T-helper 2 cell (primary cell): ENCODE measurements at regions not wholly inside any gene's neighbourhood (a gene's known extent, or its start where the extent isn't known, plus 50 kb on each side); places are given as distances from the start of the nearest gene placed in this dataset.
"Not testable (repeated sequence)": the region's sequence is repeated elsewhere in the genome, so short reads cannot be mapped to it uniquely, and the experiment has no call there.

ENCODE experiments used
- DNase-seq, 5 experiments: peaks; one replicate each; pipeline versions ENCODE4 v3.0.0 to v3.0.0-alpha.2; 2012 to 2022

DNA sequence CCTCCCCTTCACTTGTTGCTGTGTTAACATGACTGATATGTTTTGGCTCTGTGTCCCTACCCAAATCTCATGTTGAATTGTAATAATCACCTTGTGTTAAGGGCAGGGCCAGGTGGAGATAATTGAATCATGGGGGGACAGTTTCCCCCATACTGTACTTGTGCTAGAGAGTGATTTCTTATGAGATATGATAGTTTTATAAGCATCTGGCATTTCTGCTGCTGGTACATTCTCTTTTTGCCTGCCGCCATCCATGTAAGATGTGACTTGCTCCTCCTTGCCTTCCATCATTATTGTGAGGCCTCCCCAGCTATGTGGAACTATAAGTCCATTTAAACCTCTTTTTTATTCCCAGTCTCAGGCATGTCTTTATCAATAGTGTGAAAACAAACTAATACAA lies 185.0 kb downstream of the TBX18 start:
- no peak for DNase-seq

- DNase-seq: no peak
Measured at GRCh38 chr6:84576029-84576428, 188.4 kb downstream of the TBX18 start.

- DNase-seq: peak in 1 of 5 experiments; percentile 62
Measured at GRCh38 chr6:84575264-84575663, 189.1 kb downstream of the TBX18 start.

DNA sequence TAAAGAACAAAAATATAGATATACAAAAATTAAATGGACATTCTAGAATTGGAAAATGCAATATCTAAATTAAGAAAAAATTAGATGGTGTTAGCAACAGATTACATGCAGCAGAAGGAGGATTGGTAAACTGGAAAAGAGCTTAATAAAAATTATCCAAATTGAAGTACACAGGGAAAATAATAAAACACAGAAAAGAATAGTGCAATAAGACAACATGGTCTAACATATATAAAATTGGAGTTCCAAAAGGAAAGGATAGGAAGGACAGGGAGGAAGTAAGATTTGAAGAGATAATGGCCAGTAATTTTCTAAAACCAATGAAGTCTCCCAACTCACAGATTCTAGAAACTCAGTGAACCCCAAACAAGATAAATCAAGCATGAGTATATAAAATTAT lies 194.5 kb downstream of the TBX18 start:
- no peak for DNase-seq

DNA sequence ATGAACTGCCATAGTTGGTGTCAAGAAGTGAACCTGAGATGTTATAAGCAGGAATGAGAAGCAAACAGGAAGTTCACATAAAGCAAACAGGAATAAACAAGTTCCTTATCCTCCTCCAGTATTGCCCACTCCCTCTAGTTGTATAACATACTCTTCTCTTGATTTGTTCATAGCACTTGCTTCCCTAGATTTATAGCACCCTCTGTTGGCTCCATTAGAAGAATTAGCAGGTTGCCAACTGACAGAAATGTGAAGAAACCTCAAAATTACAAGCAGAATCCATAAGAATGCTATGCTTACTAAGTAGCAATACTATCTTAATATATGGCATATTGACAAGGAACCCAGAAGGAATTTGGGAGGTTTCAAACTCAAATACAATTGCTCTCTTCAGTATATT lies 195.4 kb downstream of the TBX18 start:
- DNase-seq: no peak

DNA sequence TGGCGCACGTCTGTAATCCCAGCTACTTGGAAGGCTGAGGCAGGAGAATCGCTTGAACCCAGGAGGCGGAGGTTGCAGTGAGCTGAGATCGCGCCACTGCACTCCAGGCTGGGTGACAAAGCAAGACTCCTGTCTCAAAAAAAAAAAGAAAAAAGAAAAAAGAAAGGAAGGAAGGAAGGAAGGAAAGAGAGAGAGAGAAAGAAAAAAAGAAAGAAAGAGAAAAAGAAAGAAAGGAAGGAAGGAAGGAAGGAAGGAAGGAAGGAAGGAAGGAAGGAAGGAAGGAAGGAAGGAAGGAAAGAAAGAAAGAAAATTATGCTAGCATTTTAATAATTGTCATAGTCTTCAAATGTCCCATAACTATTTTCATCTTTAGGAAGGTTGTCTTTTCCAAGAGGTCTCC lies 198.7 kb downstream of the TBX18 start:
- DNase-seq: not testable (repeated sequence)

DNA sequence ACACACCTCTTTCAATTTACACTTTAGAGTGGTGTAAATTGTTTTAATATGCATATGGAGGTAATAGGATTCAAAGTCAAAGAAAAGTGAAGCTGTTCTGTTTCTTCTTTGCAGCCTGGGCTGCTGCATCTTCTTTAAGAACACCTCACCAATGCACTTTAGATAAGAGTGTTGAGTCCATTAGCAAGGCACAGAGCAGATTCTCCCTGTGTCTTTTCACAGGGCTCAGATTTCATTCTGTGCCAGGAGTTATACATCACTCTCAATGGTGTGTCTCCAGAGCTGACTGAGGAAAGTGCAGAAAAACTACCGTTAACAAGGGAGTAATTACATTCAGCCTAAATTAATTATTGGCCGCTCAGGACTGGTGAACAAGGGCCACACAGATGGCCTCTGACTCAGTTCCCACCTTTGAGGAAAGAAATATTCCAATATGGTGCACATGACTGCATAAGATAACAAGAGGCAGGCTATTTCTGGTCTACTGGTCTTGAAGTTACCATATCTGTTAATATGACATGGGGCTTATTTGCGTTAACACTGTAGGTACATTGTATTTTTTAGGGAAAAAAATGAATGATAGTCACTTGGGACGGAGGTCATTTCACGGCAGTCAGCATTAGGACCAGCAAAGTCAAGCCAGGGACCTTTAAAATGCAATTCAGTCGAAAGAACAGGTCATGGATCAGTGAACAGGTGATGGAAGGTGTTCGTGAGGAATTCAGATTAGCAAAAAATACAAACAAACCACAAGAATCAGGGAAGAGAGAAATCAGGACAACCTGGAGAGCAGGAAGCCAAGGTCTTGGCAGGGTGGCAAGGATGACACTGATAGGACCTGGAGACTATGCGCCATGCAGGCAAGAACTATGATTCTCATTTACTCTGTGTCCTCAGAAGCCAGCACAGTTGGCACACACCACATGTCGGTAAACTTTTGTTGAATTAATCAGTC lies 203.7 kb downstream of the TBX18 start:
- DNase-seq: no peak

- DNase-seq: no peak
Measured at GRCh38 chr6:84556541-84557335, 207.7 kb downstream of the TBX18 start.

GRCh38 chr6:84554706-84555105 lies 209.7 kb downstream of the TBX18 start:
- DNase-seq: no peak

DNA sequence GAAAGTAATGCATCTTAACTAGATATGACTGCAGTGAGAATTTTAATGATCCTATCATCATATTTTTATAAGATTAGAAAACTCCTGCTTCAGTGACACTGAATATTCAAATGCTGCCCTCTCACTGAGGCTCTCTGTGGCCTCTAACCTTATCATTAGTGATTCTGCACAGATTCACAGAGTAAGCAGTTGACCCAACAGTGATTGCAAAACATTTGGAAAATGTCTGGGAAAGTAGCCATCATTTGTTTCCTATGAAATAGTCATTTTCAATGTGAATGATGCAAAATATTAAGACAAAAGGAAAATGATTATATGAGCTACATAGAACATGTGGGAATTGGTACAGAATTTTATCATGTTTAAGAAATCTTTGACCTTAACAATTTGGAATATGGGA lies 210.3 kb downstream of the TBX18 start:
- no peak for DNase-seq

- DNase-seq: no peak
Measured at GRCh38 chr6:84553527-84553926, 210.9 kb downstream of the TBX18 start.

- DNase-seq: no peak
Measured at GRCh38 chr6:84551797-84552196, 212.6 kb downstream of the TBX18 start.

DNA sequence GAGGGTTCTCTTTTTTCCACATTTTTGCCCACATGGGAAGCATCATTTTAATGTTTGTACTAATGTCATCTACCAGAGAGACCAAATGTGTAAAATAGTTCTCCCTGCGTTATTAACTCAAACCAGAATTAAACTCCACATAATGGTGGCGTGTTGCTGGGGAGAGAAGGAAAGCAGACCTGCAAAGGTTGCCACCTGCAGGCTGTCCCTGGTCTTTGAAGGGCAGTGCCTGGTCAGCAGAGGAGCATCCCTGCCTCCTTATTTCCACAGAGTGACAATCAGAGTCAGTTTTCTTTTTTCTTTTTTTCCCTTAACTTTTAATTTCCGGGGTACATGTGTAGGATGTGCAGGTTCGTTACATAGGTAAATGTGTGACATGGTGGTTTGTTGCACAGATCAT lies 214.5 kb downstream of the TBX18 start:
- DNase-seq: no peak

DNA sequence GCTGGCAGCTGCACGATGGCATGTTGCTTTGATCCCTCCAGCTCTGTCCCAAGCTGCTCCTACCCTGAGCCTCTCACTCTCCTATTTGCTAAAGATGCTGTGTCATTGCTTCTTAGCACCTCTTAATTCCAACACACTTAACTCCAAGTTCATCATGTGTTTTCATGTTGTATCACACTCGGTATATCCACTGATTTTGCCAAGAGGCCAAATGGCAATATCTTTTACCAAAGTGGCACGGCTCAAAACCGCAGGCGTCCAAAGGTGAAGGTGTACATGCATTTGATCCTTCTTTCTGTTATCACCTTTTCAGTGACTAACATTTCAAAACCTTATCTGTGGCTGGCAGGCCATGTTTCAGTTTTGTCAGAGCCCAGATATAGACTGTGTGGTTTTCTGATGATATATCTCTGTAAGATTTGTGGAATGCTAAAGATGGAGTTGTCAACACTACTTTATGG lies 217.0 kb downstream of the TBX18 start:
- no peak for DNase-seq

GRCh38 chr6:84546427-84546914 lies 217.9 kb downstream of the TBX18 start:
- no peak for DNase-seq

DNA sequence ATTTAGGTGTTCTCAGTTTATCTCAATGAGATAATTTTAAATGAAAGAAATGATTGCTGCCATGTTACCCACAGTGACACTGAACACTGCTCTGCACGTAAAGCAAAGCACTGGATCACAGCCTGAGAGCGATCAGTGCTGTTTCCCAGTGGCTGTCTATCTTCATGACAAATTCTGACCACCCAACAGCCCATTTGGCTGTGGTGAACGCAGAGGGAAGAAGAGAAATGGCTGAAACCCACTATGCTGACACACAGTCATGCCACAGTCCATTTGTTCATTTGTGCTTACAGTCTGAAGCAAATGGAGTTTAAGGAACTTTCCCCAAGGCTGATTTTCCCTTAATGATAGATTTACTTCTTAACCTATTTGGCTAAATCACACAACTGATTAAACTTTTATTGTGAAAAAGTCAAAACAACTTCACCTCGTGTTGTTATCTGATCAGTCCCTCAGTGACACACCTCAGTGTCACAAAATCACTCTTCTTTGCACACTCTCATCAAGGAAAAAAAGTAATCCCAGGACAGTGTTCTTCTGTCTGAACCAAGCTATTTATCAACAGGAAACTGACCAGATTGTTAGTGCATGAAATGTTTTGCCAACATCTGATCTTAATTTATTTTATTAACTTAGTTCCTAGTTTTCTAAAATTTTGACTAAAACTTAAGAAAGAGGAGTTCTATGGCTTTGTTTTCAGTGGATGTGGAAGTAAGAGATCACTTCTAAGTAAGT lies 225.1 kb downstream of the TBX18 start:
- DNase-seq: no peak

DNA sequence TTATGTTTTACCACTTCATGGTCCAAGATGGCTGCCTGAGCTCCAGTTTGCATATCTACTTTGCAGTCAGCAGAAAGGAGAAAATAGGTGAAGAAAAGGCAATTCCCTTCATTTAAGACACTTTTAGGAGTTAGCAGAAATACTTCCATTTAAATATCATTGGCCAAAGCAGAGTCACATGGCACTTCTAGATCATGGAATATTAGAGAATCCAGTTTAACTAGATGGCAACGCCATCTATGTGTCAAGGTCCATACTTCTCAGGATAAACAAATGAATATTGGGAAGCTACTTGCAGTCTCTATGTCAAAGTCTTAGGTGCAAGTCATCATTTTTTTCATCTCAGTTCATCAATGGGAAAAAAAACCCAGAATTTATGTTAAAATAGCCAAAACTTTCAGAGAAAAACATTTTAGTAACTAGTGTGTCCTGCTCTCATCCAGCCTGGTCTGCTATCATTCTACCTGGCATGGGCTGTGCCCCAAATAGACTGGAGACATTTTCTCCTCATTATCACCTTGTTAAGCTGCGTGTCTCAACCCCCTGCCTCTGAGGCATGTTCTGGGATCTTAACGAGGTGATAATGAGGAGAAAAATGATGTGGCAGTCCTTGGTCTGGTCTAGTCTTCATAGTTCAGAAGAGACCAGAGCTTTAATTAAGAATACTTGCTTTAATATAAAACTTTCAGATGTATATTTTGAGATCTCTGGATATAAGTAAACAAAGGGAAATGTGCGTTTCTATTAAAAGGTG lies 227.3 kb downstream of the TBX18 start:
- DNase-seq: no peak

DNA sequence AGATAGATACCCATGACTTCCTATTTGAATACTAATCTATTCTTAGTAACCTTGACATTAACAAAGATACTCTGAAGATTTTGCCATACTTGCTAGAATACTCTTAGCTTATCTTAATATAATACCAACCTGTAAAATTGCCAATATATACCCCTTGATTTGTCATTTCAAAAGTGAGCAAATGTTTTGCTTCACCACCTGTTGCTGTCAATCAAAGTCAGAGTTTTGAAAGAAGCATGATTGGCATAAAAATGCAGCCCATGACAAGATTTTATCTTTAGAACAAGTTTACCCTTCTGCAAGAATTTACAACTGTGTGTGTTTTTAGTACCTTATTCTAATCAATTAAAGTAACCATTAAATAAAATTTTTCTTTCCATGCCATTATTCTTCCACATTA lies 236.2 kb downstream of the TBX18 start:
- no peak for DNase-seq

DNA sequence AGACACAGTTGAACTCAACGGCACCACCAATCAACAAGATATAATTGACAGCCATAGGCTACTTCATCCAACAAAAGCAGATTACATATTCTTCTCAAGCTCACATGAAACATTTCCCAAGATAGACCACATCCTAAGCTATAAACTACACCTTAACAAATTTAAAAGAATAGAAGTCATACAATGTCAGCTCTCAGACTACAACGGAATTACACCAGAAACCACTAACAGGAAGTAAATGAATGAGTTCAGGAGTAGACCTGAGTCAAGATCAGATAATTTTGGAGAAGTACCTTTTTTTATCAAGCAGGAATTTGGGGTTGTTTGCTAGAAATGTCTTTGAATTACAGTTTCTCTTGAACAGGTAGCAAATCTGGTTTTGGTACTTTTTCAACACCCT lies 237.8 kb downstream of the TBX18 start:
- DNase-seq: peak in 1 of 5 experiments; percentile 51

GRCh38 chr6:84525907-84526306 lies 238.5 kb downstream of the TBX18 start:
- DNase-seq: no peak

DNA sequence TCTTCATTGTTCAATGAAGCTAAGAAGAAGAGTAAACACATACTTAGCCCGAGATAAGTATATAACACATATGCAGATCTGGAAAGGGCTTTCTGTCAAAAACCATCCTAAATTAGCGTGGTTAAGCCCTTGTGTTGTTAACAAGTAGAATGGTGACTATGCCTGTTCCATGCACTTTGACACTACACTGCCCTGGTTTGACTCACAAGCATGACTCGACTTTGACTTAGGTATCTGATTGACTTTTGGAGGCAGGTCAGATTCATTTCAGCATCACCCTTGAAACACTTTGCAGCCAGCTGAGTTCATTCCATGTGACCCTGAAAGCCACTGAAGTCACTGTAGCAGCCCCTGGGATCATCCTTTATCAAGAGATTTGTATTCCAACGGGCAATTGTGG lies 239.8 kb downstream of the TBX18 start:
- no peak for DNase-seq

- DNase-seq: no peak
Measured at GRCh38 chr6:84522135-84522549, 242.3 kb downstream of the TBX18 start.
